Glutamatergic neuron (in vitro differentiated cells): ENCODE measurements at regions not wholly inside any gene's neighbourhood (a gene's known extent, or its start where the extent isn't known, plus 50 kb on each side); places are given as distances from the start of the nearest gene placed in this dataset.

ENCODE experiments used
- DNase-seq: peaks from one replicate; pipeline ENCODE4 v3.0.0; 2022
- H3K27ac Mint-ChIP-seq: one replicate; pipeline ENCODE4 v1.8.0; 2020; ENCODE audit warnings: mild to moderate bottlenecking, mixed read lengths, inconsistent platforms; ENCODE audit not compliant: unreplicated experiment
- H3K27me3 Mint-ChIP-seq: one replicate; pipeline ENCODE4 v1.8.0; 2020; ENCODE audit warnings: mild to moderate bottlenecking, moderate library complexity, mixed read lengths, inconsistent platforms; ENCODE audit not compliant: unreplicated experiment
- H3K36me3 Mint-ChIP-seq: one replicate; pipeline ENCODE4 v1.8.0; 2020; ENCODE audit warnings: mild to moderate bottlenecking, mixed read lengths, inconsistent platforms; ENCODE audit not compliant: unreplicated experiment
- H3K4me1 Mint-ChIP-seq: one replicate; pipeline ENCODE4 v1.8.0; 2020; ENCODE audit warnings: mild to moderate bottlenecking, low read depth, mixed read lengths, inconsistent platforms; ENCODE audit not compliant: unreplicated experiment
- H3K4me3 Mint-ChIP-seq: one replicate; pipeline ENCODE4 v1.8.0; 2020; ENCODE audit warnings: mild to moderate bottlenecking, mixed read lengths, inconsistent platforms; ENCODE audit not compliant: unreplicated experiment
- H3K9me3 Mint-ChIP-seq: one replicate; pipeline ENCODE4 v1.8.0; 2020; ENCODE audit warnings: mild to moderate bottlenecking, moderate library complexity, mixed read lengths, inconsistent platforms; ENCODE audit not compliant: unreplicated experiment
- TF ChIP-seq, protein P1 (sequence below): fragments of 200-600 bp; sonication (generic); IDR thresholded peaks from one replicate; pipeline ENCODE4 v1.5.0; 2021; ENCODE audit not compliant: partially characterized antibody, unreplicated experiment

DNA sequence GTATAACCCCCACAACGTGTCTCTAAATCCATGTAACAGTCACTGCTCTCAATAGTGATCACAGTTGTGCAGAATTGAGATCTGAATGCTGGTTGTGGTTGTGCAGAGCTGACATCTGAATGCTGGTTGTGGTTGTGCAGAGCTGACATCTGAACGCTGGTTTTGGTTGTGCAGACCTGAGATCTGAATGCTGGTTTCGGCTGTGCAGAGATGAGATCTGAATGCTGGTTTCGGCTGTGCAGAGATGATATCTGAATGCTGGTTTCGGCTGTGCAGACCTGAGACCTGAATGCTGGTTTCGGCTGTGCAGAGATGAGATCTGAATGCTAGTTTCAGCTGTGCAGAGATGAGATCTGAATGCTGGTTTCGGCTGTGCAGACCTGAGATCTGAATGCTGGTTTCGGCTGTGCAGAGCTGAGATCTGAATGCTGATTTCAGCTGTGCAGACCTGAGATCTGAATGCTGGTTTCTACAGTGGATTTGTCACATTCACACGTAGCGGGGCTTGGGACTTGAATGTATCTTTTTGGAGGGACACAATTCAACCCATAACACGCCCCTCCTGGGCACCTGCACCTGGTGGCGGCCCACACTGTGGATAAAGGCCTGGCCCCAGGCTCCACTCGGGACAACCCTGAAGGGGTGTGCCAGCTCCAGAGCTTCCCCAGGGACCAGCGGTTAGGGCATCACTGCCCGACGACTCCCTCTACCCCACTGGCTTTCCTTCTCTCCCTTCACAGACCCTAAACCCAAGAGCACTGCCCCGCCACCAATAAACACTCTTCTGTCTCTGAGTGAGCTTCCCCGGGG lies 51.1 kb upstream of the SLC66A3 start:
- peaks cover 3% of the 10 kb centered on the region for H3K9me3 Mint-ChIP-seq
- peaks cover 2% of the 10 kb centered on the region for H3K27me3 Mint-ChIP-seq
- H3K27ac Mint-ChIP-seq = no peak overlapping the region
- no peaks in the 10 kb centered on the region for H3K4me1 Mint-ChIP-seq
- peaks cover 3% of the 10 kb centered on the region for H3K36me3 Mint-ChIP-seq
- DNase-seq = no peak
- TF ChIP-seq, protein P1, sequence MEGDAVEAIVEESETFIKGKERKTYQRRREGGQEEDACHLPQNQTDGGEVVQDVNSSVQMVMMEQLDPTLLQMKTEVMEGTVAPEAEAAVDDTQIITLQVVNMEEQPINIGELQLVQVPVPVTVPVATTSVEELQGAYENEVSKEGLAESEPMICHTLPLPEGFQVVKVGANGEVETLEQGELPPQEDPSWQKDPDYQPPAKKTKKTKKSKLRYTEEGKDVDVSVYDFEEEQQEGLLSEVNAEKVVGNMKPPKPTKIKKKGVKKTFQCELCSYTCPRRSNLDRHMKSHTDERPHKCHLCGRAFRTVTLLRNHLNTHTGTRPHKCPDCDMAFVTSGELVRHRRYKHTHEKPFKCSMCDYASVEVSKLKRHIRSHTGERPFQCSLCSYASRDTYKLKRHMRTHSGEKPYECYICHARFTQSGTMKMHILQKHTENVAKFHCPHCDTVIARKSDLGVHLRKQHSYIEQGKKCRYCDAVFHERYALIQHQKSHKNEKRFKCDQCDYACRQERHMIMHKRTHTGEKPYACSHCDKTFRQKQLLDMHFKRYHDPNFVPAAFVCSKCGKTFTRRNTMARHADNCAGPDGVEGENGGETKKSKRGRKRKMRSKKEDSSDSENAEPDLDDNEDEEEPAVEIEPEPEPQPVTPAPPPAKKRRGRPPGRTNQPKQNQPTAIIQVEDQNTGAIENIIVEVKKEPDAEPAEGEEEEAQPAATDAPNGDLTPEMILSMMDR = no peak
- H3K4me3 Mint-ChIP-seq = no peak overlapping the region

DNA sequence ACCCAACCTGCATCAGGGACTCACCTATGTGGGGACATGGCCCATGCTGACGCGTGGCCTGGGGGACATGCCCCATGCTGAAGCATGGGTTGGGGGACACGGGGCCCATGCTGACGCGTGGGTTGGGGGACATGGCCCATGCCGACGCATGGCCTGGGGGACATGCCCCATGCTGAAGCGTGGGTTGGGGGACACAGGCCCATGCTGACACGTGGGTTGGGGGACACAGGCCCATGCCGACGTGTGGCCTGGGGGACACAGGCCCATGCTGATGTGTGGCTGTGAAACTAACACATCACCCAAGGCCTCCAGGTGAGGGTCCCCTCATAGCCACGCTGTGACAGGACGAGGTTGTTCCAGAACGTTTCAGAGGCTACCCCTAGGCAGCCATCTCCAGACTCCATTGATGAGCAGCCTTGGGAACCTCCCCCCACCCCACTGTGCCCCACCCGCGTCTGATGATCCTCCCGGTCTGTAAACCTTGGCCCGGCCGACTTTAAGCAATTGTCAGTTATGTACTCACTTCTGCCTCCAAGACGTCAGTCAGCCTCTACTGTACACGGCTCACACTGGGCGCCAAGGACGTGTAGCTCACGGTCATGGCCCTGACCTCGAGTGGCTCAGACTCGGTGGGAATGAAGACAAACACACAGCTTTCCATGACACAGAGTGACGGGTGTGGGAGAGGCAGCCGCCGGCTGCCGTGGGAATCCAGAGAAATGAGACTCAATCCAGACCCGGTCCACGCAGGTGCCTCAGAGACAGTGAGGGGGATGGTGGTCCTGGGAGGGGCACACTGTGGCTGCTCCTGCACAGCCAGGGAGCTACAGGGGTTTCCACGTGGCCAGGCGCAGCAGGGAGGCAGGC lies 50.2 kb upstream of the SLC66A3 start:
- H3K27me3 Mint-ChIP-seq = peaks cover 2% of the 10 kb centered on the region
- H3K9me3 Mint-ChIP-seq = peaks cover 1% of the 10 kb centered on the region
- TF ChIP-seq, protein P1 = no peak
- peaks cover 5% of the 10 kb centered on the region for H3K36me3 Mint-ChIP-seq
- no peak overlapping the region for H3K4me3 Mint-ChIP-seq
- H3K4me1 Mint-ChIP-seq = no peaks in the 10 kb centered on the region
- DNase-seq = no peak
- H3K27ac Mint-ChIP-seq = no peak overlapping the region
